ENCODE measurements at regions not wholly inside any gene's neighbourhood (a gene's known extent, or its start where the extent isn't known, plus 50 kb on each side); places are given as distances from the start of the nearest gene placed in this dataset.

DNA sequence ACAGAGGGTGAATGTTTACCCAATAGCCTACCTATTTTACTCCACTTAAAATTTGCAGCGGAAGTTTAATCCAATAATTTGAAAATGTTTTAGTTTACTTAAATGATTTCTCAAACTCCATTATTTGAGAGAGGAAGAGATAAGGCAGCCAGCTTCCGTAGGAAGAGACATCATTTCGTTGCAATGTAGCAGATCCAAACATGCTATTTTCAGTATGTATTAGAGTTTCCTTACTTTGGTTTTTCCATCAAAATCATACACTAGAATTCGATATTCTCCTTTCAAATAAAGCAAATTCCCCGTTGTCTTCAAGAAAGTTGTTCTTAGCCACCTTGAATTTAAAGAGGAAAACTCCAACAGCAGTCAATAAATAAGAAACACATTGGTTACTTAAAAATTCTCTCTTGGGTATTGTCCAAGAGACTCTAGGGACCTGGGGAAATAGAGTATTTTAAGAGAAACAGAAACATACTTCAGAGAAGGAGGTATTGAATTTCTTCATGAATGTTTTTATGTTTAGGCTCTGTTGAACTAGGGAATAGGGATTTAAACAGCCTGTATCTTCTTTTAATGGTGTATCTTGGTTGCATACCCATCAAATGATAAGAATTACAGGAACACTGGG is 324.5 kb upstream of the GBE1 start:
- DNase-seq (ENCODE audit: low read depth) = no peak

DNA sequence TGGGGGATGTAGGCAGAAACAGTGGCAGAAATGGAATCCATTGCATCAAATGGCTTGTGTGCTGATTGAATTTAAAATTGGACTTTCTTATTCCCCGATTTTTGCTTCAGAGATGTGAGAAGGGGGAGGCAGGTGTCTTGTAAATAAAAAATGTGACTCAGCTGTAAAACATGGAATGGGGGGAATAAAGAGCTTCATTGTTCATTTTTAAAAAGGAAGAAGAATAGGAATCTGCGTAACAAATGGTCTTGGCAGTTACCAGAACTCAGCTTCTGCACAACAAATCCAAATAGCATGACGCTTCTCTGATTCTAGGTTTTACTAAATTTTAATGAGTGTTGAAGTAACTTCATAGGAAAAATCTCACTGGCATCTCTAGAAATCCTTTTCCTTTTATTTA is 323.9 kb upstream of the GBE1 start:
- no peak for DNase-seq (ENCODE audit: low read depth)

GRCh38 chr3:82084824-82085223 is 323.4 kb upstream of the GBE1 start:
- DNase-seq (ENCODE audit: low read depth) = no peak

- DNase-seq (ENCODE audit: low read depth) = no peak
Observed at GRCh38 chr3:82082796-82083195, 321.4 kb upstream of the GBE1 start.

DNA sequence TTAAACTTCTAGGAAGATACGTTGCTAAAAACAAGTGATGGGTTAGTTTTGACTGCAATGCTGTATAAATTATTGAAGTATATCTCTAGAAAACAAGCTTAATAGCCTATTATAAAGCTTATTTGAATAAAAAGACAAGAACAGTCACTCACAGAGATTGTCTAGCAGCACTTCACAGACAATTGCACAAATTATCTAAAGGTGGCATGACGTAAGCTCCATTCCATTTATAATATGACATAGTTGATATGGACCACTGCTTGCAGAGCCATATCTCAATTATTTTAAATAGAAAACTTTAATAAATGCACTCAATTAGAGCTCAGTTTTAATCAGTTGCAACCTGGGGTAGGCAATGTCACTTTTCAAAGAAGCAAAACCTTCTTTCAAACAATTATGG is 319.9 kb upstream of the GBE1 start:
- no peak for DNase-seq (ENCODE audit: low read depth)

DNA sequence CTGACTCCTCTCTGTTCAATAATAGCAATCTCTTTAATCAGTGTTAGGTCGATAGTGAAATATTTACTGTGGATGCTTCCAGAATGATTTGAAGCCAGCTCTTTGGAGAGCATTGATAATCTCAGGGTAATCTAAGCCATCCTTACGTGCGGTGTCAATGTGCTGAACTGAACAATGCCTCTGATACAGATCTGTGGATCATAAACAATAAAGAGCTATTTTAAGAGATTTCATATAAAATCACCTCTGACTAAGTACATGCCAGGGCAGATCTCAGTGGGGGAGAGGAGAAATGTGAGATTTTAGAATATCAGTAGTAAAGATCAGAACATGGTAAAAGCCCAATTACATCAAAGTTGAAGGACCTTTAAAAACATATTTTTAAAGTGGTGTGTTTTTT is 319.3 kb upstream of the GBE1 start:
- DNase-seq (ENCODE audit: low read depth) = no peak

GRCh38 chr3:82080261-82080660 is 318.8 kb upstream of the GBE1 start:
- peak; percentile 6 for DNase-seq (ENCODE audit: low read depth)

DNA sequence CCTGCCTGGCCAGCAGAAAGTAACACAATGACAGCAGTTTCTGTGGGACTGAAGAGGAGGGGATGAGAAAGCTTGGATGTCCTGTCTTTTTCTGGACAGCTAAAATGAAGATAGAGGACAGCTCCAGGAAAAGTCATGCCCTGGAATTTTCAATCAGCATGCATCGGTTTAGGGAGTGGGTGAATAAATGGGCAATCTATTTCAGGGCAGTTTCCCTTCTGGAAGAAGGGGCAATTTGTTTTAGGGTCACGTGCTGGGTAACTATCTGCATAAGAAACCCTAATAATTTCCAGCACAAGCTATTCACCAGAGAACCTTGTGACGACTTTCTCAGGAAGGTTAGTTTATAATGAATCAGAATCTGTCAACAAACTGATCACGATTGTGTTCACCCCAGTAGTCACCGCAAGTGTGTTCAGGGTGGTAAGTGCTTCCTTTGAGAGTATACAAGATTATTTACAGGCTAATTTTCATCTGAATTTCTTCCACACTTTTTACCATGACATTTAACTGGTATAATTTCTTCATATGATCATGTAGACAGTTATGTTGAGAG is 318.0 kb upstream of the GBE1 start:
- no peak for DNase-seq (ENCODE audit: low read depth)

- DNase-seq (ENCODE audit: low read depth) = no peak
Observed at GRCh38 chr3:82078246-82078645, 316.8 kb upstream of the GBE1 start.

- no peak for DNase-seq (ENCODE audit: low read depth)
Observed at GRCh38 chr3:82067420-82067819, 306.0 kb upstream of the GBE1 start.

DNA sequence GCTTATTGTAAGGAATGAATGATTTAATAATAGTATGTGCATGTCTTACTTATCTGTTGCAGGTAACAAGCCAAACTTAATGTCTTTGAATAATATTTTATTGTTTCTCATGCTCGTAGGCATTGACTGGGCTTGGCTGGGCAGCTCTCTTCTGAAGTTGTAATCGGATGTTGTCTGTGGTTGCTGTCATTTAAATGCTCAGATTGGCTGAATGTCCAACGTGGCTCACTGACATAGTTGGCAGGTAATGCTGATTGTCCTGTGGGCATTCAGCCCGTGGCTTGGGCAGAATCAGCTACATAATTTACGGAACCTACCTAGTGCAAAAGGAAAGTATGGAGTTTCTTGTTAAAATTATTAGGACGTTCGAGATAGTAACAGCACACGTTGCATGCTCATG is 297.4 kb upstream of the GBE1 start:
- no peak for DNase-seq (ENCODE audit: low read depth)

DNA sequence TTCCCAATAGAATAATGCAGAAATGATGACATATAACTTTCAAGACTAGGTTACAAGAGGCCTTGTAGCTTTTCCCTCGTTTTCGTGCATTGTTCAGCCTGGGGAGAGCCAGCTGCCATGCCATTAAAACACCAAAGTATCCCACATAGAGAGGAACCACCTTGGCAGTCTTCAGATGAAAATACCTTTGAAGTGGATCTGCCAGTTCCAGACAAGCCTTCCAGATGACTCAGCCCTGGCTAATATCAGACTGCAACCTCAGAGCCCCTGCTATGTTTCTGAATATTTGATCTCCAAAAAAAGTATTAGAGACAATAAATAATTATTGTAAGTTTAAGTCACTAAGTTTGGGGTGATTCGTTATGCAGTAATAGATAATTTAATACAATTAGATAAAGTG is 294.3 kb upstream of the GBE1 start:
- DNase-seq (ENCODE audit: low read depth) = no peak

DNA sequence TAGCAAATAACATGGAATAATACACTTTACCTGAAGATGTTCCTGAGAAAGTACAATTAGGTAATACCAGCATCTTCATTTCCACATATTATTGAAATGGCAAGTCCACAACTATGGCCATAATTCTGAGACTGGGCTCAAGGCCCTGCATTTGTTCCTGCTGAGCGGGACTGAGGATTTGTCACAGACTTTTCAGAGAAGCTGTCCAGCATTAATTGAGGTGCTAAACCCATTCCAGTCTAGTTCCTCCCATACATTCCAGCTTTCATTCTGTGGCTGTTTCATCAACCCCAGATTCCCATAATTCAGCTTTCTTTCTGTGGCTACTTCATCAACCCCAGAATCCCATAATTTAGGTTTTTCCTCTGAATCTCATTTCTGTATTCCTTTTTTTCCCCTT is 293.4 kb upstream of the GBE1 start:
- no peak for DNase-seq (ENCODE audit: low read depth)

GRCh38 chr3:82053236-82053635 is 291.8 kb upstream of the GBE1 start:
- DNase-seq (ENCODE audit: low read depth) = no peak

- no peak for DNase-seq (ENCODE audit: low read depth)
Observed at GRCh38 chr3:82050382-82050781, 288.9 kb upstream of the GBE1 start.

GRCh38 chr3:82048711-82049110 is 287.3 kb upstream of the GBE1 start:
- no peak for DNase-seq (ENCODE audit: low read depth)

GRCh38 chr3:82044930-82045705 is 283.7 kb upstream of the GBE1 start:
- DNase-seq (ENCODE audit: low read depth) = no peak

DNA sequence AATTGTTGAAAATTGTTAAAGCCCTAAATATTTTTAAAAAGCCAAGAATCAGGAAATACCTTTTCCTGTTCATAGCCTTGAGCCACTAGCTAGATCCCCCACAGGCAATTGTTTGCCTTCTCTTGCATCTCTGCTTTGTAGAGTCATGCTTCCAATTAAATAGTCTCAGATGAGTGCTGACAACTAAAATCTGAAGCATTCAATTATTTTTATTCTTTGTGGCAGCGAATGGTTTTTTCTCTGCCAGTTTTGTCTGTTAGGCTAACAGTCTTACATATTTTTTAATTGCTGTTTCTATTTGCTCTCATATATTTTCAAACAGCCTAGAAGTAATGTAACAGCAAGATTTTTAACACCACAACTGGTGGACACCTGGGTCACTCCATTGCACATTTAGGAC is 277.1 kb upstream of the GBE1 start:
- DNase-seq (ENCODE audit: low read depth) = no peak

DNA sequence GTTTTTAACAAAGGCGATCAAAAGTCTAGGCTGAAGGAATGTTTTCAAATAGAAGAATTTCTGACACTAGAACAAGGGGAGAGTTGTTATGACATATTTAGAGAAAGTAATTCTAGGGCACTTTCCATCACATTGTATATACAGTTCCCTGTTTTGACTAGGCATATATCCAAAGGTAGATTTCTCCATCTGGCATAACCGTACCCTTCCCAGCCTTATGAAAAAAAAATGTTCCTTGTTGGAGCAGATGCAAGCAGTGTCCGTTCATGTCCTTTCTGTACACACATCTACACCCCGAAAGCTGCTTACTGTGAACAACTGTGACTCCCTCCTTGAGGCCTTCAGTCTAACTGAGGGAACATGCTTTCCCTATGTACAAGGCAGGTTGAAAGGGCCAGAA is 271.7 kb upstream of the GBE1 start:
- no peak for DNase-seq (ENCODE audit: low read depth)

DNA sequence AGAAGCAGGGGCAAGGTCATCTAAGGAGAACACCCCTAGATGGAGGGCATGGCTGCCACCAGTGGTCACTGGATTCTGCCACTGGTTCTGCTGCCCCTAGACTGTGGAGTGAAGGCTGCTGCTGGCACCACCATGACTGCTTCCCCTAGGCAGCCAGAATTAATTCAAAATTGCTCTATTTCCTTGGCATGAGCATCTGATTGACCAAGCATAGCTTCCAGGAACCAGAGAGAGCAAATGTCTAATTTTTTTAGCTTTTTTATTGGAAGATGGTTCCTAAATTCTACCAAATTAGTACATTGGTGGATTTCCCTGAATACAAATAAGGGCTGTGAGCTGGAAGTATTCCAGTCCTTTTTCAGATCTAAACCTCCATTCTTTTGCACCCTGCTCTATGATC is 270.2 kb upstream of the GBE1 start:
- DNase-seq (ENCODE audit: low read depth) = no peak

GRCh38 chr3:82030916-82031315 is 269.5 kb upstream of the GBE1 start:
- DNase-seq (ENCODE audit: low read depth) = no peak

DNA sequence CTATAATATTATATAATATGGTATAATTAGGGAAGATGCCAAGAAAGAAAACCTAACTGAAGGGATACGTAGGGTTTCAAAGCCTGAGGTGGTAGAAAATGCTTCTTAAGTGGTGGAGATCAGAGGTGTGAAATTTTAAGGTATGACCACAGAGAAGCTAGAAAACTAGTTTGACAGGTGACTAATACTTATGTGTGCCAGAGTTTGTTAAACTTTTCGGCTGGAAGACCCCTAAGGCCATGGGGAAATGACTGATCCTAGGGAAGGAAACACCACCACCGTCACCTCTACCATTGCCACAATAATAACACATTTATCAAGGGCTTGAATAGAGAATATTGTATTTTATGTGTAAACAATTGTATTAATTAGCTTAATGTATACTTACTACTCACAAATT is 261.4 kb upstream of the GBE1 start:
- no peak for DNase-seq (ENCODE audit: low read depth)

GRCh38 chr3:82020282-82020681 is 258.8 kb upstream of the GBE1 start:
- DNase-seq (ENCODE audit: low read depth) = no peak

DNA sequence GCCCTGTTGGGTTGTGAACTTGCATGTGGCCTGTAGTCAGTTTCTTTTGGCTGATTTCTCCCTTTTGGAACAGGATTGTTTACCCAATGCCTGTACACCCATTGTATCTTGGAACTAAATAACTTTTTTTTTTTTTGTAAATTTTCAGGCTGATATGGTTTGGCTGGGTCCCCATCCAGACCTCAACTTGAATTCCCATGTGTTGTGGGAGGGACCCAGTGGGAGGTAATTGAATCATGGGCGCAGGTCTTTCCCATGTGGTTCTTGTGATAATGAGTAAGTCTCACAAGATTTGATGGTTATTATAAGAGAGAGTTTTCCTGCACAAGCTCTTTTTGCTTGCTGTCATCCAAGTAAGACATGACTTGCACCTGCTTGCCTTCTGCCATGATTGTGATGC is 253.8 kb upstream of the GBE1 start:
- DNase-seq (ENCODE audit: low read depth) = no peak

All from stromal cell of bone marrow (primary cell).